Body of pancreas (tissue), 4 donors: ENCODE measurements at regions not wholly inside any gene's neighbourhood (a gene's known extent, or its start where the extent isn't known, plus 50 kb on each side); places are given as distances from the start of the nearest gene placed in this dataset.

Source experiments
- CTCF ChIP-seq, 7 experiments: fragments of 450-650 bp in 4 of 7; fragments of 200-600 bp in 3 of 7; sonication (generic) in 3 of 7; IDR thresholded peaks; one replicate each; pipeline ENCODE4 v1.5.1; 2016 to 2019; ENCODE audit warnings: antibody characterized with exemption in 7 of 7
- POLR2A ChIP-seq, 3 donors: fragments of 450-650 bp; IDR thresholded peaks; one replicate each; pipeline ENCODE4 v1.6.1; 2016; ENCODE audit warnings: antibody characterized with exemption in 3 of 3, mild to moderate bottlenecking in 2 of 3

DNA sequence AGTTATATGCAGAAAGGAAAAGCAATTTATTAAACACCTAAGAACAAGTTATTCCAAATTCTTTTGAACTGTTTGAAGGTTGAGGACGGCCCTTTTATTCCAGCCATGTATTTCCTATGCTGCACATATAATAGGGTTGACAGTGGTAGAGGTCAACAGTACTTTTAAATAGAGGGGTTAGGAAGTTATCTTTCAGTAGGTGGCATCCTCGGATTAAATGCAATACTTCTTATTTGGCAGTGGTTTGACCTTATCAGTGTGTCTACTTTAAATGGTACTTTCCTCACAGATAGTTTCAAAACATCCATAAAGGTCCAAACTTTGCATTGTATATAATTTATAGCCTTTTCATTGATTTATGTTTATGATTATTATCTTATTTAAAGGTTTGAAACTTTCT lies 558.7 kb downstream of the TUSC7 start:
- TF ChIP-seq CTCF (IDR thresholded peaks at IDR 0.05) (no peak), POLR2A (IDR thresholded peaks at IDR 0.05) (no peak)
